HL-60/S4 treated with phorbol 12-myristate 13-acetate at 8.2 ng/mL for 4 days and 3 days (cell line): ENCODE measurements at regions not wholly inside any gene's neighbourhood (a gene's known extent, or its start where the extent isn't known, plus 50 kb on each side); places are given as distances from the start of the nearest gene placed in this dataset.

Experiments
- in situ Hi-C: fragments of 300-500 bp; cut with MboI; formaldehyde crosslinking; loops from 2 replicates; pipeline ENCODE4 v1.15.0; 2022; ENCODE audit warnings: low sequenced_read_pairs

- in situ Hi-C loops, result no loop called here
These were observed 263.6 kb upstream of the PTGER4 start for GRCh38 chr5:40416098-40416497.

- in situ Hi-C loops, result no loop called here
These were observed 264.8 kb upstream of the PTGER4 start for GRCh38 chr5:40414922-40415321.

GRCh38 chr5:40413743-40414142 lies 266.0 kb upstream of the PTGER4 start:
- in situ Hi-C loops, result no loop called here

- in situ Hi-C loops, result no loop called here
These were observed 266.9 kb upstream of the PTGER4 start for GRCh38 chr5:40412771-40413170.

- in situ Hi-C loops, result no loop called here
These were observed 268.6 kb upstream of the PTGER4 start for GRCh38 chr5:40410964-40411635.

- in situ Hi-C loops, result no loop called here
These were observed 269.4 kb upstream of the PTGER4 start for GRCh38 chr5:40410231-40410861.

DNA sequence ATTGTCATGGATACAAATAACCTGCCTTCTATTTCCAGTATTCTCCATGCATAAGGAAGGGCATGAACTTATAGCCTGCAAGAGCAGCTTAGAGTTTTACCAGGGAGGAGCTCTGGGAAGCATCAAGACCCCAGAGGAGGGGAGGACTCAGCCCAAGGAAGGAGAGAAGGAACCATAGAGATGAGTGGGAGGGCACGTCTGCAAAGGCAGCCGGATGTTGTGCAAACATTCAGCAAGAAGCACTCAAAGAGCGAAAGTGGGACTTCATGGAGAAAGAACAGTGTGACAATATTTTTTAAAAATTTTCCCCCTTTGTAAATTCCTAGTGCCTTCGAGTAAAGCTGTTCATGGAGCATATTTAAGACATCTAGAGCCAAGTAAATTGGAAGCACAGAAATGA lies 270.1 kb upstream of the PTGER4 start:
- in situ Hi-C loops, result no loop called here

- in situ Hi-C loops, result no loop called here
These were observed 272.9 kb upstream of the PTGER4 start for GRCh38 chr5:40406741-40407211.

GRCh38 chr5:40405996-40406740 lies 273.5 kb upstream of the PTGER4 start:
- in situ Hi-C loops, result no loop called here

GRCh38 chr5:40405230-40405629 lies 274.5 kb upstream of the PTGER4 start:
- in situ Hi-C loops, result no loop called here

GRCh38 chr5:40404613-40405012 lies 275.1 kb upstream of the PTGER4 start:
- in situ Hi-C loops, result no loop called here

GRCh38 chr5:40402007-40402364 lies 277.7 kb upstream of the PTGER4 start:
- in situ Hi-C loops, result no loop called here

DNA sequence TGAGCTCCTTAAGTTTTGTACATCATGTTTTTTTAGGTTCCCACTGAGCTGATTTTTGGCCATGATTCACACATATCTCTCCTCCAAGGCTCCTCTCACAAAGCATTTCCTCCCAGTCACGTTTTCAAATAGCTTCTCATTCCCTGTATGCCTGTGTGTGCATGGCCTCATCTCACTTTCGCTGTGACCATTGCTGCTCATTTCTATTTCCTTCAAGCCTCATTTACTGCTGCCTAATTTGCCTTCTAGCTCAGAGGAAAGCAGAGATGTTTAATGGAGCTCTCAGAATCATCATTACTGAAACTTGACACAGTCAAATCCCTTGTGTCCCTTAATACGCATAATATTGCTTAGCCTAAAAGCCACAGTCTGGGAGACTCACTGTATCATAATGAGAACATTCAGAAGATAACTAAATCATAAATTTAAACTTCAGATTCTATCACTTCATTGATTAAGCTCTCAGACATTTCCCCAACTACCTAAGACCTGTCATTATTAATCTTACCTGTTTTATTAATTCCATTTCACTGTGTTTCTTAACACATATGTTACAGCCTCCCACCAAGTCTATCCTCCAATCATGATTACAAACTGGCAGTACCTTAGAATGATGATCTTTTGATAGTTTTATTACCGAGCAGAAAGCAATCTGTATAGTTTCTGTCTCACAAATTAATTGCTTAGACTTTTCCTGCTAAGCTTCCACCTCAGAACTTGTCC lies 278.3 kb upstream of the PTGER4 start:
- in situ Hi-C loops, result no loop called here

DNA sequence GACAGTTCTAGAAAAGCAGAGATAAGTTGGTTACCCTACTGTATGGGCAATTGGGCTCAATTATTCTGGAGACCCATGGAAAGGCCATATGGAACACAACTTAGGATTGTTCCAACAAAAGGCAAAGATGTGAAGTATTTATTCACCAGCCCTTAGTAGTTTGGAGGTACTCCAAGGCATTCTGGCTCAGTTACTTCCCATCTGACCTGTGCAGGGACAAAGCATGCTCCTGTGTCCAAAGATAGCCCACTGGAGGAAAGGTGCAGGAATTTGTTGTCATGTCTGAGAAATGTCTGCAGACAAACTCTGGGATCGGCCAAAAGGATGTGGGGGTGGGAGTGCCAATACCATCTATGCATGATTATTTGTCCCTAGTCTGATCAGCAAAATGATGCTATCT lies 279.5 kb upstream of the PTGER4 start:
- in situ Hi-C loops, result no loop called here

GRCh38 chr5:40399349-40399748 lies 280.4 kb upstream of the PTGER4 start:
- in situ Hi-C loops, result no loop called here

GRCh38 chr5:40397976-40398375 lies 281.7 kb upstream of the PTGER4 start:
- in situ Hi-C loops, result no loop called here

DNA sequence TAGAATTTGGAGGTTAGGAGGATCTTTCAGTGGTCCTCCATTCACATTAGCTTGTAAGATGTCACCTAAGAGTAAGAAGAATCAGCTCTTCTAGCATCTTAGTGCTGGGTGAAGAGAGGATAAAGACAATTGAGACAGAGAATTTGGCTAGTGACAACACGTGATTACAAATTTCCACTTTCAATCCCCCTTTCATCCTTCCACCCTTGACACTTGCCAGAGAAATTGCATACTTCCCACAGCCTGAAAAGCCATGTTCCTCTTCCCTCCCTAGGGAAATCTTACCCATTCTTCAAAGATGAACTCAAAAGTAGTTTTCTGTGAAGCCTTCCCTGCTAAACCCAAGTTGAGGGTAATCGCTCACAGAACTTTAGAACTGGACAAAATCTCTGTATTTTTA lies 282.6 kb upstream of the PTGER4 start:
- in situ Hi-C loops, result no loop called here

GRCh38 chr5:40396317-40396716 lies 283.4 kb upstream of the PTGER4 start:
- in situ Hi-C loops, result no loop called here

- in situ Hi-C loops, result no loop called here
These were observed 284.5 kb upstream of the PTGER4 start for GRCh38 chr5:40395251-40395650.

- in situ Hi-C loops, result no loop called here
These were observed 285.0 kb upstream of the PTGER4 start for GRCh38 chr5:40394698-40395097.

DNA sequence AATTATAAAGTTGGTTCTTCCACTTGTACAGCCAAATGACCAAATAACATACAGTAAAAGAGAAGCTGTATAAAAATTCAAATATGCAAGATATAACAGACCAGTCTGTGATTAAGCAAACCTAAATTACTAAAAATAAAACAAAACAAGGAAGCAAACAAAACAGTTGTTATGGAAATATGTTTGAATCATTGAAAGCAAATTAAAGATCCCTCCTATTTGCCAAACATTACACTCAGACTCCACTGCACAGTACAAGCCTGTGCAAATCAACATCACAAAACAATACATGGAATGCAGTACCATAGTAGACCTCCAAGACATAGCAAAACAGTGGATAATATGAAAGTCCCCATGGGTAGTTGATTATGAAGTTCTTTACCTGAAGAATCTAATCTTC lies 288.1 kb upstream of the PTGER4 start:
- in situ Hi-C loops, result no loop called here
